Peyer's patch (tissue), 4 donors: ENCODE measurements at regions not wholly inside any gene's neighbourhood (a gene's known extent, or its start where the extent isn't known, plus 50 kb on each side); places are given as distances from the start of the nearest gene placed in this dataset.

Experiments
- POLR2A ChIP-seq, 2 donors: fragments of 450-650 bp; IDR thresholded peaks; one replicate each; pipeline ENCODE4 v1.5.1; 2017; ENCODE audit warnings: antibody characterized with exemption in 2 of 2, mild to moderate bottlenecking in 2 of 2, moderate library complexity in 2 of 2
- TF ChIP-seq, protein P1 (sequence below), 6 experiments: fragments of 450-650 bp in 4 of 6; fragments of 200-600 bp in 2 of 6; sonication (generic) in 1 of 6; IDR thresholded peaks; one replicate each; pipeline ENCODE4 v1.5.1; 2017 to 2019; ENCODE audit warnings: antibody characterized with exemption in 6 of 6, mild to moderate bottlenecking in 3 of 6, moderate library complexity in 1 of 6

DNA sequence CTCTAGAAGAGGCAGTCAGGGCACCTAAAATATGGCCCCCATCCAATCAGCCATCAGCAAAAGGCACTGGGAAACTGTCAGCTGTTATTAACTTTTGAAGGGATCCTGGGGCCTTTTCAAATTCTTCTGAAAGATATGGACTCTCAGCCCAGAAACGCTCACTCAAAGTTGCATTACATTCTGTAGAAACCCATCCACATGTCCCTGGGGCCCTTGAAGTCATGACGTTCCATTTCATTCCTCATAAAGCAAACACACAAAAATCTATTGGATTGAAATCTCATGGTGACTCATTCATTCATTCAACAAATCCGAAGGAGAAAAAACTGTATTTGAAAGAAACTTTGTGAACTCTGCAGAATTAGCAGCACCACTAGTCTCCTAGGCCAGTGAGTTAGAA lies 215.3 kb downstream of the C16orf95 start:
- TF ChIP-seq, protein P1, sequence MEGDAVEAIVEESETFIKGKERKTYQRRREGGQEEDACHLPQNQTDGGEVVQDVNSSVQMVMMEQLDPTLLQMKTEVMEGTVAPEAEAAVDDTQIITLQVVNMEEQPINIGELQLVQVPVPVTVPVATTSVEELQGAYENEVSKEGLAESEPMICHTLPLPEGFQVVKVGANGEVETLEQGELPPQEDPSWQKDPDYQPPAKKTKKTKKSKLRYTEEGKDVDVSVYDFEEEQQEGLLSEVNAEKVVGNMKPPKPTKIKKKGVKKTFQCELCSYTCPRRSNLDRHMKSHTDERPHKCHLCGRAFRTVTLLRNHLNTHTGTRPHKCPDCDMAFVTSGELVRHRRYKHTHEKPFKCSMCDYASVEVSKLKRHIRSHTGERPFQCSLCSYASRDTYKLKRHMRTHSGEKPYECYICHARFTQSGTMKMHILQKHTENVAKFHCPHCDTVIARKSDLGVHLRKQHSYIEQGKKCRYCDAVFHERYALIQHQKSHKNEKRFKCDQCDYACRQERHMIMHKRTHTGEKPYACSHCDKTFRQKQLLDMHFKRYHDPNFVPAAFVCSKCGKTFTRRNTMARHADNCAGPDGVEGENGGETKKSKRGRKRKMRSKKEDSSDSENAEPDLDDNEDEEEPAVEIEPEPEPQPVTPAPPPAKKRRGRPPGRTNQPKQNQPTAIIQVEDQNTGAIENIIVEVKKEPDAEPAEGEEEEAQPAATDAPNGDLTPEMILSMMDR (IDR thresholded peaks at IDR 0.05) = no peak
- no peak for TF ChIP-seq POLR2A (IDR thresholded peaks at IDR 0.05)
